ENCODE measurements at regions not wholly inside any gene's neighbourhood (a gene's known extent, or its start where the extent isn't known, plus 50 kb on each side); places are given as distances from the start of the nearest gene placed in this dataset.

DNA sequence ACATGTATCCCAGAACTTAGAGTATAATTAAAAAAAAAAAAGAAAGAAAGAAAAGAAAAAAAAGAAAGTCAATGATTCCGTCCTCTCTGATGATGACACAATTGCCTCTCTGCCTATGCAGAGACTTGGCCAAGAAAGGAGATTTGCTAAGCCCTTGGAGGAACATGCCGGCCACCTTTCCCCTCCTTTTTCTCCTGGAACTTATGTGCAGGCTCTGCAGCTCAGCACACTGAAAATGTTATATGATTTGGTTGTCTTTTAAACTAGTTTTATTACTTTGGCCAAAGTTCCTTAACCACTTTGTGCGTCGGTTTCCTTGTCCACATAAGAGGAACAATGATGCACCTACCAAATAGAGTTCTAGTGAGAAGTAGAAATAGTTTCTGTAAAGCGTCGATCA lies 111.4 kb upstream of the ZNF644 start:
- H3K4me1 Mint-ChIP-seq: no peaks in the 10 kb centered on the region
- H3K9me3 Mint-ChIP-seq: no peaks in the 10 kb centered on the region
- no peak for DNase-seq
- peaks cover 4% of the 10 kb centered on the region for H3K27me3 Mint-ChIP-seq
- no peak overlapping the region for H3K4me3 Mint-ChIP-seq
- CTCF ChIA-PET: no interaction called here
- H3K27ac Mint-ChIP-seq: no peak overlapping the region
- no peaks in the 10 kb centered on the region for H3K36me3 Mint-ChIP-seq

DNA sequence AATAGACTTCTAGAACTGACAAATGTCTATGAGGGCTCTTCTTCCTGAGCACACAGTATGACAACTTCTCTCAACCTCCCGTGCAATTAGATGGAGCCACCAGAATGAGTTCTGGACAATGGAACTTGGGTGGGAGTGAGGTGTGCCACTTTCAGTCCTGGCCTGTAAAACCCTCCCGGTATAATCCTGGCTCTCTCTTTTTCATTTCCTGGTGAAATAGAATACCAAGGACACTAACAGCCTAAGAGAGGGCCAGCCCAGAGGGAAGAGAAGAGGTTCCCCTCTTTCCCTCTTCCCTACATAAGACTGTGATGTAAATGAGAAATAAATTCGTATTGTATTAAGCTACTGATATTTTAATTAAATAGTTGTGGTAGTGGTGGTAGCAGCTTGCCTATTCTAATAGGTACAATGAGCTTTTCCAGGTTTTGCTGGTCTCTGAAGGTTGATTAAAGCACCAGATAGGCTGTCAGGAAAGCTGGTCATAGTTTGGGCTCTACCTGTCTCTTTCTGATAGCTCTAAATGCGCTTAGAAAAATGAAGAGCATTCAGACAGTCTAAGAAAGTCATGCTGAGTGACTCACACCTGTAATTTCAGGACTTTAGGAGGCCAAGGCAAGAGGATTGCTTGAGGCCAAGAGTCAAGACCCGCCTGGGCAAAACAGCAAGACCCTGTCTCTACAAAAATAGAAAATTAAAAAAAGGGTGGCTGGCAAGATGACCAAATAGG lies 108.6 kb upstream of the ZNF644 start:
- Mint-ChIP-seq H3K4me1 (no peaks in the 10 kb centered on the region), H3K27ac (no peak overlapping the region), H3K36me3 (no peaks in the 10 kb centered on the region), H3K4me3 (no peak overlapping the region), H3K27me3 (no peaks in the 10 kb centered on the region), H3K9me3 (no peaks in the 10 kb centered on the region)
- no peak for DNase-seq
- CTCF ChIA-PET: no interaction called here

DNA sequence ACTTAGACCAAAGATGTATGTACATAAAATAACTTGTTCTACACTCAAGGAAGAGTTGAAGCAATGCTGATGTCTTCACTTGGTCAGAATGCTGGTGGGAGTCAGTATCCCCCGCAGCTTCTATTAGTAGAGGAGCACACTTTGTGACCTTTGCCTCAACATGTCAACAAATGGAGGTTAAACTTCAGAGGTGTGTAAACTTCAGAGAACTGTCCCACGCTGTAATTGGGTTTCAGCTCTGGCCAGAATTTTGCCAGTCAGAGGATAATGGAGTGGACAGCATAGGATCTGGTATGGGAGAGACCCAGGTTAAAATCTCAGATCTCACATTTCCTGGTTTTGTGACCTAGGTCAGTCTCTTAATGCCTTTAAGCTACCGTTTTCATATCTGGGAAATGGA lies 107.6 kb upstream of the ZNF644 start:
- Mint-ChIP-seq H3K4me1 (no peaks in the 10 kb centered on the region), H3K9me3 (no peaks in the 10 kb centered on the region), H3K27ac (no peak overlapping the region), H3K4me3 (no peak overlapping the region), H3K36me3 (no peaks in the 10 kb centered on the region), H3K27me3 (no peaks in the 10 kb centered on the region)
- no peak for DNase-seq
- CTCF ChIA-PET: no interaction called here

DNA sequence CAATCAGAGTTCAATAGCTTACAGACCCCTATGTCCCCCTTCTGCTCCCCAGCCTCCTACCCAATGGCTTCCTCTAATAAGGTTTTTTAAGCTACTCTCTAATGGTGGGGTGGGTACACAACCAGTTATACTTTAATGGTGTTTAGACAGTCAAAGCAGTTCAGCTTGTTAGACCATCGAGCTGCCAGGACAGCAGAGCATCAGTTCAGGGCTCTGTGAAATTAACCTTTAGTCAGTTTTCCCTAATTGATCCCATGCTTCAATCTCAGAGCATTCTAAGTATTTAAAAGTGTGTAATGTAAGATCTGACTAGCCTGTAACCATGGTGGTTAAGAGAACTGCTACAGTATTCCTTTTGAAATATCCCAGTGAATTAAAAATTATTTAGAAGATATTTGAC lies 107.2 kb upstream of the ZNF644 start:
- no peaks in the 10 kb centered on the region for H3K27me3 Mint-ChIP-seq

DNA sequence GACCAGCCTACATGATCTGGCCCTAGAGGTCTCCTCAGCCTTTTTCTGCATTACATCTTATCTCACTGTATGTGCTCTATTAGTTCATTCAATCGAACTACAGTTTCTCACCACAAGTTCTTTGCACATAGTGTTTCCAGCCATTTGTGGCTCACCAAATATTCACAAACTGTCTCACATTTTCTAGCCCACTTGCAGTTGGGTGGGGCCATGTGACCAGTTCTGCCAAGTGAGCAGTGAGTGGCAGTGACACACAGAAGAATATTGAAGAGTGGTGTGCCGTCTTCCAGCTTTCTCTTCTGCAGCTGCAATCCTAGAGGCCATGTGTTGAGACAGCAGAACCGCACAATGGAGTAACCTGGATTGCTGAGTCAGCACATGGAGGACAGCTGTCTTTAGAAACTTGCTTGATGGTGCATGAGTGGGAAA lies 103.2 kb upstream of the ZNF644 start:
- no peaks in the 10 kb centered on the region for H3K9me3 Mint-ChIP-seq
- H3K36me3 Mint-ChIP-seq: no peaks in the 10 kb centered on the region
- no peaks in the 10 kb centered on the region for H3K4me1 Mint-ChIP-seq
- peaks cover 3% of the 10 kb centered on the region for H3K27me3 Mint-ChIP-seq
- H3K4me3 Mint-ChIP-seq: no peak overlapping the region
- no peak for DNase-seq
- H3K27ac Mint-ChIP-seq: no peak overlapping the region
- CTCF ChIA-PET: interaction anchor here (0.6 to 1.7 kb wide), 2 partner anchors 41 to 697 kb away, joined by 3 to 8 read pairs; no protein-coding TSS in a partner anchor

More for the DNA sequence above, 107.2 kb upstream of the ZNF644 start:
- H3K9me3 Mint-ChIP-seq: no peaks in the 10 kb centered on the region
- no peaks in the 10 kb centered on the region for H3K4me1 Mint-ChIP-seq
- H3K36me3 Mint-ChIP-seq: no peaks in the 10 kb centered on the region
- H3K27ac Mint-ChIP-seq: no peak overlapping the region
- no peak overlapping the region for H3K4me3 Mint-ChIP-seq
- no peak for DNase-seq
- CTCF ChIA-PET: no interaction called here

DNA sequence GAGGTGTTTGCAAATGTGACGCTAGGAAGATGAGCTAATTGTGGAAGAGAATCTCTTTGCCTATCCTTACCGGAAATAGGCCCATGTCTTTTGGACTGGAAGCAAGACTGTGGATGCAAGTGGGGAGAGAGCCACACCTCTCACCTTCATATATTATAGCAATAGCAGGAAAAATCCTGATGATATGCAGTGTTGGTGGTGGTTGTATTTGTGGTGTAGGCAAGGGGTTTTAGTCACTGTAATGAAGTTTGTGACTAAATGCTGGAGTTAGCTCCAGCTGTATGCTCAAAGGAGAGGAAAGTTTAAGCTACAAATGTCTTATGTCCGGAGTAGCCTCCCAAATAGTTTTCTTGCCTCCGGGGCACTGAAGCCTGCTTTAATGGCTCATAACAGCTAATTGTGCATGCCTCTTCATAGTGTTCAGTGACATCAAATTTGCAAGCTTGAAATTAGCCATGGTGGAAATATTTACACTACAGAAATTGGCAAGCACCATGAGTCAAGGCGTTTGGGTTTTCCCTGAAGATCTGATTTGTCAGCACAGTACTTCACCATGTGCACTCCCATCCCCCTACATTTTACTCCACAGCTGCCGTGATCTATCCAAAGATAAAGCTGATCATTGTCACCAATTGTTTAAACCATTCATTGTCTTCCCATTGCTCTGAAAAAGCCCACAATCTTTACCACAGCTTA lies 102.6 kb upstream of the ZNF644 start:
- H3K9me3 Mint-ChIP-seq: no peaks in the 10 kb centered on the region
- H3K27ac Mint-ChIP-seq: no peak overlapping the region
- H3K36me3 Mint-ChIP-seq: no peaks in the 10 kb centered on the region
- H3K4me3 Mint-ChIP-seq: no peak overlapping the region
- H3K4me1 Mint-ChIP-seq: no peaks in the 10 kb centered on the region
- DNase-seq: no peak
- peaks cover 3% of the 10 kb centered on the region for H3K27me3 Mint-ChIP-seq
- CTCF ChIA-PET: interaction anchor here (1.7 kb wide), 1 partner anchor 41 kb away, joined by 8 read pairs; no protein-coding TSS in a partner anchor

DNA sequence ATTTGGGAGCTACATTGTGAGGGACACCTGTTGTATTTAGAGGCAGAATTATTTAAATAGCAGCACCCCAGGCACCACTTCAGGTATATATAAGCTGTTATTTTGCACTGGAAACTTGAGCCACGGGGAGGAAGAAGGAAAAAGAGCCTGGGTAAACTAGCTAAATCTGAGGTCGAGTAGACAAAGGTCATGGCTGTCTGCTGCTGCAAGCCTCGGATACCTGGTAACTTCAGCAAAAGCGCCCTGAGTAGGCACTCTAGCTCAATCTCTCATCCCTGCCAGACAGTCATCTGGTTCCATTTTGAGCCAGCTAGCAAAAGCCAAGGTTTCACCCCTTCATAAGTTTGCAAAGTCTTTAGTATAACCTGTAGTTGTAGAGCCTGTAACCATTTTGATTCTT lies 101.9 kb upstream of the ZNF644 start:
- Mint-ChIP-seq H3K9me3 (no peaks in the 10 kb centered on the region), H3K27ac (no peak overlapping the region), H3K27me3 (peaks cover 3% of the 10 kb centered on the region), H3K36me3 (no peaks in the 10 kb centered on the region), H3K4me1 (no peaks in the 10 kb centered on the region), H3K4me3 (no peak overlapping the region)
- DNase-seq: no peak
- CTCF ChIA-PET: no interaction called here

DNA sequence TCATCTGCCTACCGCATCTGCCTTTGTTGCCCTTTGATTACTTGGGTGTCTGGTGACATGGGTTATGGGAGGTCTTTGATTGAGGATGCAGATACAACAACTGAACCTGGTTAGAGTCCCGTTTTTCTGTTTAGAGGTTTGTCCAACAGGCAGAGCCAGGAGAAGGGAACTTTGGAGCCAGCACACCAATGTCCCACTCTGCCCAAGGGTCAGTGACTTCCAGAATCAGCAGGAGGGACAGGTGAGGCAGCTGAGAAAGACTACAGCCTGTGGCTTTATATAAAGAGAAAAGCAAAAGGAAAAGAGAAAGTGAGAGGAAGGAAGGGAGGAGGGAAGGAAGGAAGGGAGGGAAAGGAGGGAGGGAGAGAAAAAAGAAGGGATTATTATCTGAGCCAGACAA lies 101.5 kb upstream of the ZNF644 start:
- Mint-ChIP-seq H3K27ac (no peak overlapping the region), H3K4me3 (no peak overlapping the region), H3K36me3 (no peaks in the 10 kb centered on the region), H3K27me3 (peaks cover 3% of the 10 kb centered on the region), H3K4me1 (no peaks in the 10 kb centered on the region), H3K9me3 (no peaks in the 10 kb centered on the region)
- DNase-seq: no peak
- CTCF ChIA-PET: no interaction called here

DNA sequence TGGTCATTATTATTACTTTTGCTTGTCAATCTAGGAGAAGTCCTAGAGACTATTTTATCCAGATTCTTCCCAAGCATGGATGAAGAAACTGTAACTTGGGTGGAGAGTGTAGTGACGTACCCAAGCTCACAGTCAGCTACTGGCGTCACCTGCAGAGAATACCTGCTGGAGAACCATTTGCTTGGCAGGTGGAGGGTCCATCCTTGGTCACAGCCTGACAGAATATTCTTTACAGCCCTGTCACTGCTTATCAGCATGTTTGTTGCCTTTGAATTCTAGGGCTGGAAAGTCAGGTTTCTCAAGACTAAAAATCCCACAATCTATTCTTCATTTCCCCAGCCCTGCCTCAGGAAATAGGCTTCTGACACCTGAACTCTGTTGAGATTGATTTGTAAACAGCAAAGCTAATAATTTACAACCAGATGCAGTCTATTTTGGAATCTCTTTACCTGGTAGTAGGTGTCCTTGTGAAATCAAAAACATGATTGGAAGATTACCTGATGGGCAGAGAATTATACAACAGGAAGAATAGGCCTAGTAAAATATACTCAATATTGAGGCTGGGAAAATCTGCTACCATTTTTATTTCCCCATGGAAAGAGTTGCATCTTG lies 100.4 kb upstream of the ZNF644 start:
- no peaks in the 10 kb centered on the region for H3K36me3 Mint-ChIP-seq
- H3K4me1 Mint-ChIP-seq: no peaks in the 10 kb centered on the region
- peaks cover 3% of the 10 kb centered on the region for H3K27me3 Mint-ChIP-seq
- H3K9me3 Mint-ChIP-seq: no peaks in the 10 kb centered on the region
- no peak overlapping the region for H3K4me3 Mint-ChIP-seq
- CTCF ChIA-PET: no interaction called here
- no peak overlapping the region for H3K27ac Mint-ChIP-seq
- no peak for DNase-seq

DNA sequence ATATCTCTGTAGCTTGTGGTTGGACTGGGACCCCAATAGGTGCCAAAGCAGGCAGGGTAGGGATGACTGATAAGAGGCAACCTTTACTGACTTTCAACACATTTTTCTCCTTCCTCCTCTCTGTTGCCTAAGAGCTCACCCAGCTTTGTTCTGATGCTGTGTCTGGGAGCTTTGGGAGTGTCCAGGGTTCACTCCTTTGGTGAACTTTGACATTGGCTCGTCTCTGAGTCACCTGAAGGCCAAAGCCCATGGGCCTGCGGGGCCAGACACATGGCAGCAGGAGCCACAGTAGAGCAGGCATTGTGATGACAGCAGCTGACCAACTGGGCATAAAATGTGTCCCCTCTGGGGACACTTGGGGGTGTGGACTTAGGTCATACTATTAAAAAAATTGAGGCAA lies 99.5 kb upstream of the ZNF644 start:
- no peak overlapping the region for H3K27ac Mint-ChIP-seq
- H3K27me3 Mint-ChIP-seq: peaks cover 3% of the 10 kb centered on the region
- H3K4me3 Mint-ChIP-seq: no peak overlapping the region
- H3K9me3 Mint-ChIP-seq: no peaks in the 10 kb centered on the region
- no peaks in the 10 kb centered on the region for H3K36me3 Mint-ChIP-seq
- no peak for DNase-seq
- no peaks in the 10 kb centered on the region for H3K4me1 Mint-ChIP-seq
- CTCF ChIA-PET: no interaction called here

DNA sequence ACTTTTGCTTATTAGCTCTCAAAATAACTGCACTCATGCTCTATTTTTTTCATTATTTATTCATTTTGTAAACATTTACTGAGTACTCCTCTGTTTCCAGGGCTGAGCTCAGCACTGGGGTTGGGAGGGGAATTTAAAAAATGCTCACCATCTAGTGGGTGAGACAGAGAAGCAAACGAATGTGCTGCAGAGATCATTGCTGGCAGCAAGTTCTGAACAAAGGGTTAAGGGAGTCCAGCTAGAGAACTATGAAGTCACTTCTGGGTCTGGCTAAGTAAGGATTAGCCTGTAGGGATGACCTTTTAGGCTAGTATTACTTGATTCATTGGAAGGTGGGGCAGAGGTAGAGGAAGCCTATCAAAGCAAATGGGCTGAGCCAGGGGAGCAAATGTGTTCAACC lies 99.1 kb upstream of the ZNF644 start:
- H3K4me3 Mint-ChIP-seq: no peak overlapping the region
- no peaks in the 10 kb centered on the region for H3K4me1 Mint-ChIP-seq
- H3K36me3 Mint-ChIP-seq: no peaks in the 10 kb centered on the region
- no peaks in the 10 kb centered on the region for H3K9me3 Mint-ChIP-seq
- DNase-seq: no peak
- H3K27ac Mint-ChIP-seq: no peak overlapping the region
- CTCF ChIA-PET: no interaction called here
- peaks cover 3% of the 10 kb centered on the region for H3K27me3 Mint-ChIP-seq

DNA sequence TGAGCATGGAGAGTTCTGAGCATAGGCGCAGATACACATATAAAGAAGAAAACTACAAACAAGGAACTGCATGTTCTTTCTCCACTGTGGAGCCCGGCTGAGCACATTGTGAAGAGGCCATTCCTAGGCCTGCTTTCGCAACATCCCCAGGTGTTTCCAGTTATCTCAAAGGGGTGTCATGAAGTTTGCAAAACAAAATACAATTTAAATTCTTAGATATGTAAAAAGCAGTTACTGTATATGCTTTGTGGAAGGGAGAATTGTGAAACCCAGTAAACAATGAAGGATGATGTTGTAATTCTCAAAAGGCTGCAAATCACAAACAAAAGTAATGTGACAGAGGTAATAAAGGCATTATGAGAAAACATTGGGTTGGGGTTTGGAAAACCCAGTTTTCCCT lies 98.6 kb upstream of the ZNF644 start:
- H3K4me3 Mint-ChIP-seq: no peak overlapping the region
- no peak for DNase-seq
- no peaks in the 10 kb centered on the region for H3K4me1 Mint-ChIP-seq
- no peak overlapping the region for H3K27ac Mint-ChIP-seq
- no peaks in the 10 kb centered on the region for H3K9me3 Mint-ChIP-seq
- peaks cover 3% of the 10 kb centered on the region for H3K27me3 Mint-ChIP-seq
- H3K36me3 Mint-ChIP-seq: no peaks in the 10 kb centered on the region
- CTCF ChIA-PET: no interaction called here

DNA sequence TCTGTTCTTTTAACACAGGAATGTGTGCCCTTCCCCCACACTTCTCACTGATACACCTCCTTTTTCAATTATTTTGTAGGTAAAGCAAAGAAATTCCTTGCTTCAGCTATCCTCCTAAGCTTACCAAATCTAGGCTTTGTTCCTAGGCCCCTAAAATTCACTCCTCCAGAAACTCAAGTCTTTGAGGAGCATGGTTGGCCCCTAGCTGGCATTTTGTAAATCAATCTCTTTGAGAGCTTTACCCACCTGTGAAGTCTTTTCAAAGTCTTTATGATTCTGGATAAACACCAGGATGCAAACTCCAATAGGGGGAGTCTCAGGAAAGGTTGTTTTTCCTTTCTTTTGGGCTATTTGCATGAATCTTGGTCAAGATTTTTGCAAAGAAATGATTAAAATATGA lies 82.9 kb upstream of the ZNF644 start:
- CTCF ChIA-PET: no interaction called here
- Mint-ChIP-seq H3K27me3 (no peaks in the 10 kb centered on the region), H3K27ac (no peak overlapping the region), H3K9me3 (no peaks in the 10 kb centered on the region), H3K36me3 (no peaks in the 10 kb centered on the region), H3K4me3 (no peak overlapping the region), H3K4me1 (no peaks in the 10 kb centered on the region)
- DNase-seq: no peak

DNA sequence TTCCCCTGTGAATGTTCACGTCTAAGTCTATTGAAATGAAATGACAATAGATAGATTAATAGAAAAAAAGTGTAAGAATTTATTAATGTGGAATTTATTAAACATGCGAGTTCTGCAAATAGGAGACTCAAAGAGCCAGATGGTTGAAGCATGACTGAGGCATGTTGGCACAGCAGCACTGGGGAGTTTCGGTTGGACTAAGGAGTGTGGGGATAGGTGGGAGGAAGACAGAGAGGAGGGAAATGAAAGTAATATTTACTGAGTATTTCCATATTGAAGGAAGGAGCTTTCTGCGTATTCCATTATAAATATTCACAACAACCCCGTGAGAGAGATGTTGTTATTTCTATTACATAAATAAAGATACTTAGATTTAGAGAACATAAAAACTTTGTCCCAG lies 79.5 kb upstream of the ZNF644 start:
- CTCF ChIA-PET: interaction anchor here (1.2 kb wide), 1 partner anchor 64 kb away, joined by 3 read pairs; no protein-coding TSS in a partner anchor
- H3K36me3 Mint-ChIP-seq: no peaks in the 10 kb centered on the region
- H3K27me3 Mint-ChIP-seq: no peaks in the 10 kb centered on the region
- no peak for DNase-seq
- no peaks in the 10 kb centered on the region for H3K9me3 Mint-ChIP-seq
- no peak overlapping the region for H3K27ac Mint-ChIP-seq
- H3K4me3 Mint-ChIP-seq: no peak overlapping the region
- no peaks in the 10 kb centered on the region for H3K4me1 Mint-ChIP-seq
